Caki2 (cell line): ENCODE measurements at regions not wholly inside any gene's neighbourhood (a gene's known extent, or its start where the extent isn't known, plus 50 kb on each side); places are given as distances from the start of the nearest gene placed in this dataset.
"Not testable (repeated sequence)": the region's sequence is repeated elsewhere in the genome, so short reads cannot be mapped to it uniquely, and the experiment has no call there.

Experiments used
- DNase-seq: peaks from one replicate; pipeline ENCODE4 v3.0.0-alpha.2; 2015; ENCODE audit warnings: low read depth
- in situ Hi-C: cut with HindIII; loops from 2 replicates; pipeline ENCODE4 v1.10.0; 2016; ENCODE audit warnings: low sequenced_read_pairs, low pct_unique_long_range_greater_than_20kb, mixed read lengths

DNA sequence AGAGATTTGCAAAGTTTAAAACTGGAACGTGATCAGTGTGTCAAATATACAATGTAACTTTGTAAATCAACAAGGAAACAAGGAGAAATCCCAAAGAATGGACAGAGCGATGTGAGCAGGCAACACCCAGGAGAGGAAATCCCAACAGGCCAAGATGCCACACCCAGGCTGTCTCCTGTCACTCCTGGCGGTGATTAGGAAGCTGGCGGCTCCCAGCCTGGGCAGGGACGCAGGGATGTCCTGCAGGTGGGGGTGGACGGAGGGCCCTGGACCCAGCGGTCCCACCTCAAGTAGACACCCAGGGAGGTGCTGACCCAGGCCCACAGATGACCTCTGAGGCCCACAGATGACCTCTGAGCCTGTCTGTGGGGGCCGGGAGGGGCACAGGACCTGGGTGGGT lies 271.1 kb upstream of the SFSWAP start:
- DNase-seq, in situ Hi-C loops: not testable (repeated sequence)

DNA sequence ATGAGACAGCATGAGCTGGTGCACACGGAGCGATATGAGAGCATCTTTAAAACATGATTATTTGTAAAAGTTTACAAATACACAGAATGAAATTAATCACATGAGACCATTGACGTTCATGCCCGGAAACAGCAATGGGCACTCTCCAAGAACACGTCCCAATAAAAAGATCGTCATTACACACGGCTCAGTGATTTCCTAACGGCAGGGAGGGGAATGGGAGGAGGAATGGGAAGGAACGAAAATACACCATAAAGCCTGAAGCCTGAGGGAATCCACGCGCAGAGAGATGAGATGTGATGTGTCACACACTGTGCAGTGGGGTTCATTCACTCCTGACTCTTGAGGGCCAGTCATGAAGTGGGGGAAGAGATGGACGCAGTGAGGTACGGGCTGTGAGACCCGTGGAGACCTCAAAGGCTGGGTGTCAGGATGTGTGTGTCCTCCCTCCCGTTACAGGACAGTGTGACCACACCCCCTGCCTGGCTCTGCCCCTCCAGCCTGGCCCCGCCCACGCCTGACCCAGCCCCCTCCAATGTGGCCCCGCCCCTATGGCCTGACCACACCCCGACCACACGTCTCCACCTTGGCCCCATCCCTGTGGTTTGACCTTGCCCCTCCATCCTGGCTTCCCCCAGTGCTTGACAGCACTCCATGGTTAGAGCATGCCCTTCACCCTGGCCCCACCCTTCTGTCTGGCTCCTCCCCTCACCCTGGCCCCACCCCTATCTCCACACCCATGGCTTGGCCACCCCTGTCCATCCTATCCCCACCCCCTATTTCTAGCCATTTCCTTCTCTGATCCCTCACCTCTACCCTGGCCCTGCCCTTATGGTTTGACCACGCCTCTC lies 270.5 kb upstream of the SFSWAP start:
- DNase-seq: peak; percentile 35
- in situ Hi-C loops: not testable (repeated sequence)

DNA sequence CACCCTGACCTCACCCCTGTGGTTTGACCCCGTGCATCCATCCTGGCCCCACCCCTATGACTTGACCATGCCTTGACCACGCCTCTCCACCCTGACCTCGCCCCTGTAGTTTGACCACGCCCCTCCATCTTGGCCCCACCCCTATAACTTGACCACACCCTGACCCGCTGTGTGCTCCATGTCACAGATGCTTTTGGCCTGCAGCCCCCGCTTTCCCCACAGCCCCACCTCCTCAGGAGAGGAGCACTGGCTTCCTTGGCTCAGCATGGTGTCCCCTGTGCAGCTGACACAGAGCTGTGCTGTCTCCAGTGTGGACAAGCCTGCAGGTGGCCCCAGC lies 269.9 kb upstream of the SFSWAP start:
- DNase-seq: peak; percentile 85
- in situ Hi-C loops: no loop called here

DNA sequence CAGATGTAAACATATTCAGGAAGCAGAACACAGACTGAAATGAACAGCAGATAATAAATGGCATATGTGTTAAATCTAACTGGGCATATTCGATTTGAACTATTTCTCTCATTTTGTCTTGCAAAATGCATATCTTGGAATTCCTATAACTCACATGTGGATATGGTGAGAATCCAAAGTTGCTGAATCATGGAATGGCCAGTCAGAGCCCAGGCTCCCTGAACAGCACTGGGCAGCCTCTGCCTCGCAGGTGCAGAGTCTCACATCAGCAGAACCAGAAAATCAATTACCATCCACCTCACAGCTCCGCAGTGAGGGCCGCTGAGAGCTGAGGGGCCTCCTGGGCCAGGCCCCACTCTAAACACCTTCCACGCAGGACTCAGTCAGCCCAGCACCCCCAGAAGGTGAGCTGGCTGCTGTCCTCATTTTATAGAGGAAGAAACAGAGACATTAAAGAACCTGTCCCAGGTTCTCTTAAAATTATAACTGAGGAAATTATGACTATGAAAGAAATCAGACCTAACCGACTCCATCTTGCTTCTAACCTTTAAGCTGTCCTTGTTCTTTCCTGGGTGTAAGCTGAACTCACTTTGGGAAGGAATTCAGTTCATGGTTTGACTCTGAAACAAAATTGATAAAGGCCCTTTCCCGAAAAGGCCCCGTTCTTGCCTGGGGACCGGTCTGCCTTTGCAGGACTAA lies 269.1 kb upstream of the SFSWAP start:
- in situ Hi-C loops: no loop called here
- no peak for DNase-seq

DNA sequence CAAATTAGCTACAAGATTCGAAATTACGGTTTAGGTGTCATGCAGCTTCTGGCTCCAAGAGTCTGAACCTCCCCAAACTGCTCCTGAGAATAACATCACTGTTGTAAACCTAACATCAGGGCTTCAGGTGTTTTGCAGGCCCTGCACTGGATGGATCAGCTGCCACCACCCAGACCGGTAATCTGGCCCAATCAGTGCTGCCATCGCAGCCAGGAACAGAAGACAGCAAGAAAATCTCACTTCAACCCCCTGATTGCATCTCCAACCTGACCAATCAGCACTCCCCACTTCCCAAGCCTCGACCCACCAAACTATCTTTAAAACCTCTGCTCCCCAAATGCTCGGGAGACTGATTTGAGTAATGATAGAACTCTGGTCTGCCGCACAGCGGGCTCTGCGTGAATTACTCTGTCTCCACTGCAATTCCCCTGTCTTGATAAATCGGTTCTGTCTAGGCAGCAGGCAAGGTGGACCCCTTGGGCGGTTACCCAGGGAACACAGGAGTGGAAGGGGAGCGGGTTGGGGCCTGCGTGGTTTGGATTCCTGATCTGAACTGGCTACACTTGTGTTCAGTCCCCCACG lies 268.5 kb upstream of the SFSWAP start:
- in situ Hi-C loops: no loop called here
- no peak for DNase-seq

DNA sequence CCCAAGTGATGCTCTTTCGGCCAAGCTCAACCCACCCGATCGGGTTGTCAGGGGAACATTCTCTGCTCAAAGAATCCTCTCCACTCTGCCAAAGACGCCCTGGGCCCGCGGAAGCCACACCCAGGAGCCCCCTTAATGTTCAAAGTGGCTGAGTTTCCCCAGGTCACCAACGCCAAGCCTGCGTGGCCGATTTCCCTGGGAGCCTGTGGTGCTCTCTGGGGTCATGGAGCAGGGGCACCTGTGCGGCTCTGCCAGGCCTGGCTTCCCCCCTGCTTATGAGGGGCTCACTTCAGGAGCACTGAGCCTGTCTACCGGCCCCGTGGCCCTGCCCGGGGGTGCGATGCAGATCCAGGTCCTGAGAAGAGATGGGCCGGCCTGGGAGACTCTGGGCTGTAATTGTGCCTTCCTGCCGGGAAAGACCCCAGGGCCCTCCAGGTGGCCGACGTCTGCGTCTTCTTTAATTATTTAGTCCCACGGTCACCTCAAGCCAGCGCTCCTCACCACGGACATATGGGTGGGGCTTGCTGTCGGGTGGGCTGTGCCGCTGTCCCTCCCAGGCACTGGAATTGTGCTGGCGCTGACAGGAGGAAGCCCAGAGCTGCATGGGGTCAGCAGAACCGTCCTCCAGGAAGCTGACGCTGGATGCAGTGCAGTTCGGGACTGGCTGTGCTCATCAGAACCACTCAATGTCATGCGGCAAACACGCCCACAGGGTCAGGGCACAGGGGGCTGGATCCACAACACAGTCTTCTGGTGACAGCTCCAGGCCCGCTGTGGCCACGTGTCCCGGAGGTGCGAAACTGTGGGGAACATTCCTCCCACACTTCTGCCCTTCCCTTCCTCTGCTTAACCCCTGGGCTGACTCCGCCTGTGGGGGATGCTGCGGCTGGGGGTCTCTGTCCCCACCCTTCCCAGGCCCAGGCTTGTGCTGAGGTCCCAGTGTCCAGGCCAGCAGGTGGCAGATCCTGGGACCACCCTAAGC lies 267.6 kb upstream of the SFSWAP start:
- in situ Hi-C loops: no loop called here
- no peak for DNase-seq

DNA sequence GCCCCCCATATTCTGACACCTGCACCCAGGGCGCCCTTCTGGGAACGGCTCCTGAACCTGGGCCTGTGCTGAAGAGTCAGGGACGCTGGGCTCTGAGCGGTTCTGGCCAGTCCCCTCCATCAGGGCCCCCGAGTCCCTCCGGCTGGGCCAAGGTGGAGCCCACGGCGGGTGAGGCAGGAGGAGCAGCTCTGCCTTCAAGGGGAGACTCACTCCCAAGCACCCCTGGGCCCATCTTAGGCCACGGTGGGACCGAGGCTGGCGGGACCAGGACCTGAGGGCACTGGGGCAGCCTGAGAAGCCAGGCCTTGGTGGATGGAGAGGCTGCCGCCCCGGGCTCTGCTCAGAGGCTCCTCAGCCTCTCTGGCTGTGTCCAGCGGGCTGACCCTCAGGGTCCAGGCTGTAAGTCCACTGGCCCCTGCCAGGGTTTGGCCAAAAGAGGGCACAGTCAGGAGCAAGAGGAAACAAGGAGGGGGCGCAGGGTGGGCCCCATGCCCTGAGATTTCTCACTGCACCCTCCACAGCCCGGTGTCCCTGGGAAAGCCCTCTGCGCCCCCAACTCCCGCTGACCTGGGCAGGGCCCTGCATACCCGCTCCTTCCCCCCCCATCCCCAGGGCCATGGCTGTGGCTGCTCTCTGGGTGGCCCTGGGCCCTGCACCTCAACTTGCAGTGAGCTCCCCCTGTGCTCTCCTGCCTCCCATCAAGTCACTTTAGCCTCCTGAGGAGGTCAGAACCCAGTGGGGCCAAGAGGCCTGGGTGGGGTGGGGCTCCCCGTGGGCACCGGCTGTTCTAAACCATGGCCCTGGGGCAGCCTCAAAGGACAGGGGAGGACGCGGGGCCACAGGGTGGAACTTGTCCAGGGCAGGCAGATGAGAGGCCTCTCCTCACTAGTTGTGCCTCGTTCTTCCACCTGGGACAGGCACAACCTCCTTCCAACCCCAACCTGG lies 266.4 kb upstream of the SFSWAP start:
- no peak for DNase-seq
- in situ Hi-C loops: no loop called here

DNA sequence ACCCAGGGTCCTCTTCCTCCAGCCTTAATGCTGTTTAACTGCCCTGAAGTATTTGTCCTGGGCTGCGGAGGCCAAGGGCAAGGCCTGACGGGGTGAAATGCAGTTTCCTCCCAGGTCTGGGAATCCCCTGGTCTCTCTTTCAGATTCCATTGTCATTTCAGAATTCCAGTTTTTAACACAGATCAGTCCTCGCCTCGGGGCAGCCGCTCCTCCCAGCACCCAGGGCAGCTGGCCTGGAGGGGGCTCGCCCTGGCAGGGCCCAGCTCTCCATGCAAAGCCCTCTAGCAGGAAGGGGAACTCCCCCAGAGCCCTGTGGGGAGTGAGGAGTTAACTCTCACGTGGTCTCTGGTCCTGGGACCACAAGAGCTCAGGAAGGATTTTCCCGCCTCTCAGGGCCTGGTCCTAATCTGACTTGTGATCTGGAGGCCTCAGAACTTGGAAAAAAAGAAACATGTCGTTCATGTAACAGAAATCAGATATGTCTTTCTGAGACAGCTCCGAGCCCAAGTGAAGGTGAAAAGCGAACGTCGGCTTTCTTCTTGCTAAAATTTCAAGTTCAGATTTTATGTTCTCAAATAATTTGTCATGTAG lies 265.6 kb upstream of the SFSWAP start:
- in situ Hi-C loops: no loop called here
- no peak for DNase-seq

DNA sequence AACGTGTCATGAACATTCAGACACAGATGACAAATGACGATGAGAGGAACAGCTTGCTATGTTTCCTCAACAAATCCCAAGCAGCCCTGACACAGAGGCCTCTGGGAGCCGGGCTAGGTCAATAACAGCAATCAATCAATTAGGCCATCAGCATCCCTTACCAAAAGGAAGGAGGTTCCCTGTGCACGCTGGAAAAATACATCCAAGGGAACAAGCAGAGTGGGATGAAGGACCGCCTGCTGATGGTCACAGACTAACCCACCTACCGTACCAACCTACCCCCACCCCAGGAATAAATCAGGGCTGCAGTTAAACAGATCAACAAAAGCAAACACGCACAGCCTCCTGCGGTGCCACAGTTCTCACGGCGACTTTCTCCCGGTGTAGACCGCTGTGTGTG lies 265.1 kb upstream of the SFSWAP start:
- in situ Hi-C loops: no loop called here
- DNase-seq: no peak

DNA sequence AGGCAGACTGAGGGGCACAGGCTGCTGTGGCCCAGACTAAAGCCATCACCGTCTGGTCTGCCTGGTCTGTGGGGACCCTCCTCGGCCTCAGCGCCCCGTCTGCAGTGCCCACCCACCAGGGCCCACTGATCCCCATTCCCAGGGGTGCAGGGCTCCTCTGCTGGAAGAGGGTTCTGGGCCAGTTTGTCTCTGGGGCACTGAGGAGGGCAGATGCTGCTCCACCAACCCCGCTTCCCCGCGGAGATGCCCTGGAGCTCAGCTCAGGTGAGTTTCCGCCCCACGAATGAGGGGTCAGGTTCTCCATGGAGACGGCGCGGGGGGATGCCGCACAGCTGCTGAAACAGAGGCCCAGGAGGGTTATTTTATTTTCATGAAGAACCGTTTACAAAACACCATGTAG lies 263.3 kb upstream of the SFSWAP start:
- DNase-seq, in situ Hi-C loops: not testable (repeated sequence)

DNA sequence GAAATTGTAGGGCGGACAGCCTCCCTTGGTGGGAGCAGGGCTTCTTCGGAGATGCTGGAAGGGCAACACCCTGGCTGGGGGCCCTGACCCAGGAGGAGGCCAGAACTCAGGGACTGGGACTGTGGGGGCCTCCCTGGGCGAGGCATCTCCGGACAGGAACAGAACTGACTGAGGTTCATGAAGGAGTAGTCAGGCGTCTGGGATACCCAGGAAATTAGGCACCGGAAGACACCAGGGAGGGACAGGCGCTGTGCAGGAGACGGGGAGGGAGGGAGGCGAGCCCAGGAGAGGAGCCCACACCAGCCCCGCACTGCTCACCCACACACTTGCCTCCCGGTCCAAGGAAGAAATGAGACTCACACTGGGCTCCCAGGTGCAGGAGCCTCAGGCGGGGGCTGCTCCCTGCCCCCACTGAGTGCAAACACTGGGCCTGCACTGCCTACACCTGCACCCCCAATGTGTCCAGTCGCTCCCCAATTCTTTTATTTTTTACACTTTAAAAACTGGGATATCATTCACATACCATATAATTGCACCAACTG lies 262.6 kb upstream of the SFSWAP start:
- in situ Hi-C loops: no loop called here
- no peak for DNase-seq

DNA sequence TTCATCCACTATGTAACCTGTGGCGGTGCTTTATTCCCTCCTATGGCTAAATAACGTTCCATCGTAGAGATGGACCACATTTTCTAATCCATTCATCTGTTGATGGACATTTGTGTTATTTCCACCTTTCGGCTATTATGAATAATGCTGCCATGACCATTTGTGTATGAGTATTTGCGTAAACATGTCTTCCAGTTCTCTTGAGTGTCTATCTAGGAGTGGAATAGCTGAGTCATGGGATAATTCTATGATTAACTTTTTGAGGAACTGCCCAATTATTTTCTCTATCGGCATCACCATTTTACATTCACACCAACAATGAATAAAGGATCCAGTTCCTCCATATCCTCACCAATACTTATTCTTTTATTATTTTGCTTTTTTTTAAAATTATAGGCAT lies 261.9 kb upstream of the SFSWAP start:
- in situ Hi-C loops: no loop called here
- no peak for DNase-seq

DNA sequence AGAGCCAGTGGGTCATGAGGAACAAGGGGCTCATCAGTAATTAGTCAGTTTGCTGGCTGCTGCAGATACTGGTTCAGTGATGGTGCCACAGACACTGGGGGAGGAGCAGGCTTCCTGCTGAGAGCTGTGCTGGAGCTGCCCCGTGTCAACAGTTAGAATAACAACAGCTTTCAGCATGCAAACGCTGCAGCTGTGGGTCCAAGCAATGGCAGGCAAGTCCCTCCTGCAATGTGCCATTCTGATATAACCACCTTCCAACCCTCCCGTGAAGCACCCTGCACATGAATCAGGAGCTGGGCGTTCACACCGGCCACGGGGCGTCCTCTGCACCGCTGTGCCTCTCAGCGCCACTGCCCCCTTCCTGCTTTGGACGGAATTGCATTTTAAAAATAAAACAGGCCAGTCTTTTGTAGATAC lies 258.4 kb upstream of the SFSWAP start:
- in situ Hi-C loops: no loop called here
- DNase-seq: peak; percentile 21

DNA sequence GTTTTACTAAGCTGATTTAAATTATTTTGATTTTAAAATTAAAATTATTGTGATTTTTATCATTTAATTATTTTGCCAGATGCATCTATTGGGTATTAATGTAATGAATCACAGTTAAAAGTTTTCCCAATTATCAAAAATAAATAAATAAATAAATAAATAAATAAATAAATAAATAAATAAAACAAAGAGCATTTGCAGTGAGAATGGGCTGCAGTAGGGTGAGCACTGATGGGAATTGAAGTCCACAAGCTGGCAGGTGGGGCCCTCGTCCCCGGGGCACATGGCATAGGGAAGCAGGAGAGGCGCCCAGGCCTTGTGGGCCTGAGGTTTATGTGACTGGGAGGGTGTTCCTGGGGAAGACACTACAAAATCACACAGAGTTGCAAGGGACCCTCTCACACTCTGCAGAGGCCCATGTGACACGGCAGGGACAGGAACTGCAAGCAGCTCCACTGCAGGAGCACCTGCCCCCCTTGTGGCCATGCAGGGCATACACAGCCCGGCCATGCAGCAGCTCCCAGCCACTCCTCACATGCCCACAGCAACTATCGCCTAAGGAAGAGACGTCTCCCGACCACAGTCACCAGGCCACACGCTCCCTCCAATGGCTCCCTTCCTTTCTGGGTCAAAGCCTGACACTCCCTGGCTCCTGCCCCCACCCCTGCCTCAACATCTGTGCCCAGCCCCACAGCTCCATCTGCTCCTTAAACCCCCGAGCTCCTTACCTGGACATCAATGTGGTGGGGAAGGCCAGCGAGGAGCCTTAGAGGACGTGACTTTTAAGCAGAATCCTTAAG lies 256.3 kb upstream of the SFSWAP start:
- in situ Hi-C loops: no loop called here
- DNase-seq: peak; percentile 23

DNA sequence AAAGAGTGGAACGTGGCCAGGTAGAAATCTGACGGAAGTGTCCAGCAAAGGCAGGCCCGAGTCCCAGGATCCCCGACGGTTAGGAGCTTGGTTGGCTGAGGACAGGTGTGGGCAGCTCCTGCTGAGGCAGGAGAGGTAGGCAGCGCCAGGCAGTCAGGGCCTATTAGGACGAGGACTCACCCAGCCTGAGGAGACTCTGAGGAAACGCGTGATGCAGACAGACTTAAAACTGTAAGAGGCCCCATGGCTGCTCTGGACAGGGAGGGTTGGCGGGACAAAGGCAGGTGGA lies 255.7 kb upstream of the SFSWAP start:
- in situ Hi-C loops: no loop called here
- DNase-seq: no peak

DNA sequence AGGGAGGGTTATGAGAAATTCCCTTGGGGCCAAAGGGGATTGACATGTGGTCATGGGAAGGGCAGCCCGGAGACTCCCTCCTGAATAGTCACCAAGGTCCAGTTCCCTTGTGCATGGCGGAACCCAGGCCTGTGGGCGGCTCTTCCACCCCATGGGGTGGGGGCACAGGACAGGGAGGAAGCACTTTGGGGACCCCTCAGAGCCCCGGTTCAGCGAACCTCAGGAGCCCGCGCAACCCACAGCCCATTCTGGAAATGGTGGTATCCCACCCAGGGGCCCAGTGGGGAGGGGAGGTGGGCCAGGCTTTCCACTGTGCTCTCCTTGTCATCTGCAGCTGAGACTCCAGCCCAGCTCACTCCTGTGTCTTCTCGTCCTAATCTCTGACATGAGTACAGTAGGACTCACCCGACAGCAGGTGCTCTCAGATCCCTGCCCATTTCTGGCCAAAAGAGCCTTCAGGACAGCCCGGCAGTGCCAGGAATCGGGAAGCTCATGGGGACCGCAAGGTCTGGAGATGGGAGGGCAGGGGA lies 255.2 kb upstream of the SFSWAP start:
- no peak for DNase-seq
- in situ Hi-C loops: no loop called here
